ENCODE measurements at regions not wholly inside any gene's neighbourhood (a gene's known extent, or its start where the extent isn't known, plus 50 kb on each side); places are given as distances from the start of the nearest gene placed in this dataset.

GRCh38 chr19:5289060-5289990 is 51.3 kb downstream of the PTPRS start:
- TF ChIP-seq POLR2AphosphoS5 (IDR thresholded peaks at IDR 0.05; ENCODE audit: low read depth, low read length) (no peak), POLR2A (IDR thresholded peaks at IDR 0.05; ENCODE audit: low read depth, low read length) (no peak), TAF1 (IDR thresholded peaks at IDR 0.05; ENCODE audit: low read depth, low read length) (no peak), POU2F2 (IDR thresholded peaks at IDR 0.05; ENCODE audit: low read depth, low read length) (no peak), SPI1 (IDR thresholded peaks at IDR 0.05; ENCODE audit: low read depth, low read length) (no peak)

Data from GM12891 (cell line).